T-helper 1 cell treated with Interleukin-12 subunit alpha and Interleukin-12 subunit beta and Interleukin-4 antibody, amounts not matched to agents 30 ng/mL and 1 ng/mL, for 36 hours (primary cell): ENCODE measurements at regions not wholly inside any gene's neighbourhood (a gene's known extent, or its start where the extent isn't known, plus 50 kb on each side); places are given as distances from the start of the nearest gene placed in this dataset.
"Not testable (repeated sequence)": the region's sequence is repeated elsewhere in the genome, so short reads cannot be mapped to it uniquely, and the experiment has no call there.

Source experiments
- intact Hi-C: fragments of 100-400 bp; cut with micrococcal nuclease; formaldehyde crosslinking; loops from one replicate; pipeline ENCODE4 v1.15.1; 2024

GRCh38 chr3:75241226-75241962 lies 422.7 kb upstream of the FRG2C start:
- intact Hi-C loops: not testable (repeated sequence)

- intact Hi-C loops: no loop called here
These were observed 422.0 kb upstream of the FRG2C start for GRCh38 chr3:75242012-75242735.

- intact Hi-C loops: no loop called here
These were observed 415.2 kb upstream of the FRG2C start for GRCh38 chr3:75248974-75249373.

- intact Hi-C loops: loop anchor here (10.0 kb wide), 1 partner anchor 390 kb away; no protein-coding TSS in a partner anchor
These were observed 409.4 kb upstream of the FRG2C start for GRCh38 chr3:75254685-75255084.

- intact Hi-C loops: loop anchor here (1.0 to 10.0 kb wide), 2 partner anchors 170 to 386 kb away; no protein-coding TSS in a partner anchor
These were observed 405.1 kb upstream of the FRG2C start for GRCh38 chr3:75258825-75259683.

- intact Hi-C loops: not testable (repeated sequence)
These were observed 403.2 kb upstream of the FRG2C start for GRCh38 chr3:75260975-75261374.

GRCh38 chr3:75262661-75263060 lies 401.5 kb upstream of the FRG2C start:
- intact Hi-C loops: no loop called here

- intact Hi-C loops: no loop called here
These were observed 398.2 kb upstream of the FRG2C start for GRCh38 chr3:75265897-75266296.

- intact Hi-C loops: not testable (repeated sequence)
These were observed 395.6 kb upstream of the FRG2C start for GRCh38 chr3:75268576-75268975.

- intact Hi-C loops: not testable (repeated sequence)
These were observed 391.9 kb upstream of the FRG2C start for GRCh38 chr3:75272237-75272636.

- intact Hi-C loops: no loop called here
These were observed 391.4 kb upstream of the FRG2C start for GRCh38 chr3:75272691-75273090.

- intact Hi-C loops: not testable (repeated sequence)
These were observed 378.5 kb upstream of the FRG2C start for GRCh38 chr3:75285531-75286148.

- intact Hi-C loops: not testable (repeated sequence)
These were observed 375.1 kb upstream of the FRG2C start for GRCh38 chr3:75288972-75289574.

GRCh38 chr3:75294124-75294523 lies 370.0 kb upstream of the FRG2C start:
- intact Hi-C loops: loop anchor here (1.0 kb wide), 1 partner anchor 135 kb away; no protein-coding TSS in a partner anchor

- intact Hi-C loops: no loop called here
These were observed 369.1 kb upstream of the FRG2C start for GRCh38 chr3:75295013-75295412.

GRCh38 chr3:75296858-75297257 lies 367.3 kb upstream of the FRG2C start:
- intact Hi-C loops: no loop called here

GRCh38 chr3:75300606-75301005 lies 363.5 kb upstream of the FRG2C start:
- intact Hi-C loops: no loop called here

GRCh38 chr3:75301050-75301449 lies 363.1 kb upstream of the FRG2C start:
- intact Hi-C loops: not testable (repeated sequence)

GRCh38 chr3:75303741-75304140 lies 360.4 kb upstream of the FRG2C start:
- intact Hi-C loops: no loop called here

- intact Hi-C loops: no loop called here
These were observed 358.2 kb upstream of the FRG2C start for GRCh38 chr3:75305901-75306300.

- intact Hi-C loops: not testable (repeated sequence)
These were observed 352.8 kb upstream of the FRG2C start for GRCh38 chr3:75311306-75311705.
